ENCODE measurements at regions not wholly inside any gene's neighbourhood (a gene's known extent, or its start where the extent isn't known, plus 50 kb on each side); places are given as distances from the start of the nearest gene placed in this dataset.

DNA sequence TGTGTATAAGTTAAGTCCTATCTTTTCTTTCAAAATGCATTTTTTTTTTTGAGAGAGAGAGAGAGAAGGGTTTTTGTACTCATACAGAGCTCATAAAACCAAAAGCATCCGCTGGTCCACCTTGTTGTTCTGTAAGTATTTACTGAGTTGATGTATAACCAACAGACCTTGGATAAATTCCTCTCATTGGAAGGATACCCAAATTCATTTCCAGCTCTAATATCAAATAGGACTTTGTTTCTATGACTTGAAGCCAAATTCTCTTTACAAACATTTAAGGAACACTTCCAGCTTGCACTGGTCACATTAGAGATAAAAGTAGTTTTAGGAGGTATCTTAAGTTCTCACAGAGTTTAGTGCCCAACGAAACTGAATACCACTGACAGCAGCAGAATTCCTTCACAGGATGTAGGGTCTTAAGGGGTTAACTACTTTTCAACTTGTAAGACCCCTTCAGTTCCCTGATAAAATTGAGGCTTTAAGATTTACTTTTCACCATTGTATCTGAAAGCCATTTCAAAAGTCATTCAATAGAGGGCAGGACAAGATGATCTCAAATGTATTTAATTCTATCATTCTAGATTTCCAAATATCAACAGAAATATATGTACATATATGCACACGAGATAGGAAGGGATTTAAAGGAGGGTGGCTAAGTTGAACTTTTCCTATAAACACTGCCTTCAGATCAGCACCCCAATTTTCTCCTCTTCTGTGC is 1398.5 kb upstream of the CELF4 start:
- no peak for DNase-seq

DNA sequence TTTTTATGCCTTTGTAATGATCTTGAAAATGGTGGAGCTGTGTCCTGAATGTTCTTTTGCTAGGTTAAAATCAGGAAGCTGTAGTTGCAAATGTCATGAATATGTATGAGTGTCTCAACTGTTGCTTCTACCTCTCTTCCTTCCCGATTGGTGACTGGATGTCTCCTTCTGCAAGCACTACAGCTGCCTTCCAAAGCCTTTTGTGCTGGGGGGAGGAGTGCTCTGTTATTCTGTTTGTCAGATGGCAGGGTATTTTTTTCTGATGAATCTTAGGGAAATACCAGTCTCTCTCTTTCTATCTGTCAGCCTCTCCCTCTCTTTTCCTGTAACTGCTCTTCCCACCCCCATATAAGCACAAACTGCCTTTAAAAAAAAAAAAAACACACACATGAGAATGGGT is 1396.3 kb upstream of the CELF4 start:
- DNase-seq = no peak

DNA sequence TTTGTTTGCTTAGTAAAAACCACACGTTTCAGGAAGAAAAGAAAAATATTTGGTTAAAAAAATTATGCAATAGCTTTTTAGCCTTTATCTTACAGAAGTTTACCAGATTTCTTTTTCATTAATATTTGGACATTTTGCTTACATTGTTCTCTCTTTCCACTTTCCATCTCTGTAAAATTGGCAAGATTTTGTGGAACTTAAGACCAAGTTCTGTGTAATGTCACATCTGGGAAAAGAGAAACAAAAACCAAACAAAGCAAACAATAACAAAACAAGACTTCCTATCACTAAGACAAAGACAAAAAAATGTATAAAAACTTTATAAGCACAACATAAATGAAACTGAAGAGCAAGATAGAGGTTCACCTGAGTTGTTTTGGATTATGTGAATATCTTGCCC is 1392.1 kb upstream of the CELF4 start:
- no peak for DNase-seq

DNA sequence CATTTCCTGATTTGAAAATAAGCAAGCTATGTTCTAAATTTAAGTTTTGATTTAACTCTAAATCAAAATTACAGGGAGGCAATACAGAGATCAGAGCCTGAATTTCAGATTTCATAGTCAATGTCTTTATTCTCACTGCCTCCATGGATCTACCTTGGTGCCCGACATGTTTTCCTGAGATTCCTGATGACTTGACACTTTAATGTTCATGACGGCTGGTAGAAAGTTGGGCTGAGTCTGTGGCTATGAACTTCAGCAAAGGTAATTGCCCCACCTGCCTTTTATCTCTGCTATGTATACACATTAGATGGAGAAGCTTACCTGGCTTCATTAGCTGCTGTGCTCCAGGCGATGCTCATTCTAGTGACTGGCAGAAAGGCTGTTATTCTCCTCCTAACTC is 1390.5 kb upstream of the CELF4 start:
- DNase-seq = no peak

DNA sequence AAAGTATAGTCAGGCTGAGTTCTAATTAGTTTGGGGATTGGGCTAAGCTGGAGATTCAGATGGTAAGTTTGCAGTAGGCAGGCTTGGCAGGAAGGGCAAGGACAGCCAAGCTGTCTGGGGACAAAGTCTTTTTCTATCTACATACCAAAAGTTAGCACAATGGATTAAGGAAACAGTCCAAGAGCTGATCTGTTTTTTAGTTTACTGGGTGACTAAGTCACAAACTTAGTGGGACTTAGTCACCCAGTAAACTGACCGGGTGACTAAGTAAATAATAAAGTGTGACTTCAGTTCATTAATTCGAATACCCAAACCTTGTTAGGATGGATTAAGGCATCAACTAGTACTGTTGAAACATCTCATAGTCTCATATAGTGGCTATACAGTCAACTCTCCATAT is 1386.0 kb upstream of the CELF4 start:
- no peak for DNase-seq

DNA sequence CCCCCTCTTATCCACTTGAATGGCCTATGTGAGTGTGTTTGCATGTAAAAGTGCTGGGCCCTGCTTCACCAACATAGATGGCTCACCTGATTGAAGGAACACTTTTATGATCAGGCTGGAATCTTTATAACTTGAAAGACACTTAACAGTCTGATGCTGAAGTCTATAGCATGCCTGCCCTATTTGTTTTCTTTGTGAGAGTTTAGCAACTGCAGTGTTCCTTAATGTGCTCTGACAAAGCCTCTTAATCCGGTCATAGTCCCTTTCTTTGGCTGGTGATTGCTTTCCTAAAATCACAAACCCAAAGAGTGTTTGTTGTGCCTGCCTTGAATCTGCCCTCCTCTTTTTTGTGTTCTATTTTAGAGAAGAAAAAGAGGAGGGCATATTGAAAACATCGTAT is 1382.8 kb upstream of the CELF4 start:
- no peak for DNase-seq

DNA sequence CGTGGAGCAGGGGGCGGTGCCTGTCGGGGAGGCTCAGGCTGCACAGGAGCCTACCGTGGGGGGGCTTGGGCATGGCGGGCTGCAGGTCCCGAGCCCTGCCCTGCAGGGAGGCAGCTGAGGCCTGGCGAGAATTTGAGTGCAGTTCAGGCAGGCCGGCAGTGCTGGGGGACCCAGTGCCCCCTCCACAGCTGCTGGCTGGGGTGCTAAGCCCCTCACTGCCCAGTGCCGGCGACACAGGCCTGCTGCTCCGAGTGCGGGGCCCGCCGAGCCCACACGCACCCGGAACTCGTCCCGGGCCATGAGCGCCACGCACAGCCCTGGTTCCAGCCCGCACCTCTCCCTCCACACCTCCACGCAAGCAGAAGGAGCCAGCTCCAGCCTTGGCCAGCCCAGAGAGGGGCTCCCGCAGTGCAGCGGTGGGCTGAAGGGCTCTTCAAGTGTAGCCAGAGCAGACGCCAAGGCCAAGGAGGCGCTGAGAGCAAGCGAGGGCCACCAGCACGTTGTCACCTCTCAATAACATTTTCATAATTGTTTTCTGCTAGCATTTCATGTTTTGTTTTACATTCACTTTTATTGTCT is 1378.9 kb upstream of the CELF4 start:
- DNase-seq = no peak

DNA sequence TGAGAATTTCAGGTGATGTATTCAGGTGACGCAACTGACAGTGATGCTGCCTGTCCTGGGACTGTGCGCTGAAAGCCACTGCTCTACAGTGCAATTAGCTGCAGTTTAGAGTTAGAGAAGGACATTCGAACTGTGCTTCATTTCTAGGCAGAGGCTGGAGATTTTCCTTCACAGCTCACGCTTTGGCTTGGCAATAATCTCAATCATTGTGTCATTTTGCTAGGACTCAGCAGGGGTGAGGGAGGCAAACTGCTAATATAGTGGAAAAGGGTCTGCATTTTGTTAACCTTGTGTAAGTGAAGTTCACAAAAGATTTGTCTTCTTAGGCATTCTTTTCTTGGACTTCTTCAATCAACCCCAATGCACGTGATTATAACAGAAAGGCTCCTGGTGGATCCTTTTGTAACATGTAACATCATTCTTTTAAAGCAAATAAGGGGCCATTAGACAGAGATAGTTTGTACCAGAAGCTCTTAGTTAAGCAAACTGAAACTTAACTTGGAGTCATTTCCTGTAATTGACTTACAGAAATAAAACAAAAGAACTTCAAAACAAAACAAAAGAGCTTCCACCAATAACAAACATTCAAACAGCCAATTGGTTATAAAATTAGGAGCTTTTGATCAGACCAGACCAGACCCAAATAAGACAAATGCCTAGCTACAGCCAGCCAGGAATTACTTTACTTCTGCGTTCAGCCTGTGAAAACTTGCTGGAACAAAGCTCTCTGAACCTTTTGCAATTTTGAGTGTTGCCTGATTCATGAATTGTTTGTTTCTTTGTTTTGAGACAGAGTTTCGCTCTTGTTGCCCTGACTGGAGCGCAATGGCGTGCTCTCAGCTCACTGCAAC is 1376.3 kb upstream of the CELF4 start:
- no peak for DNase-seq

DNA sequence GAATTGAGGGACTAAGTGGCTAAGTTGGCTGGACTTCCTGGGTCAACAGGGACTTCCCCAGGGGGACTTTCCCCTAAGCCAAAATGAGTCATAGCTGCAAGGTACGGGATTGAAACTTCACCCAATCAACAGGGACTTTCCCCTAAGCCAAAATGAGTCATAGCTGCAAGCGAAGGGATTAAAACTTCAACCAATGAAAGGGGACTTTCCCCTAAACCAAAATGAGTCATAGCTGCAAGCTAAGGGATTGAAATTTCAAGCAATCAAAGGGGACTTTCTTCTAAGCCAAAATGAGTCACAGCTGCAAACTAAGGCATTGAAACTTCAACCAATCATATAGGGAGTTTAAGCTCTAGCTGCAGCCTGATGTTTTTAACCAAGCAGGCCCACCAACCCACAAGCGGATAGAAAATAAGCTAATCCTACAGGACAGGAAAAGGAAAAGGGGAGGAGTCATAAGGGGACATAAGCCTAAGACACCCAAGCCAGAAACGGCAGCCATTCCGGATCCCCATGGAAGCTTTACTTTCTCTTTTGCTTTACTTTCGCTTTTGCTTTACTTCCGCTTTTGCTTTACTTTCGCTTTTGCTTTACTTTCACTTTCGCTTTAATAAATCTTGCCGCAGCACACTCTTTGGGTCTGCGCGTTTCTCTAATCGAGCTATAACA is 1375.4 kb upstream of the CELF4 start:
- peak; percentile 24 for DNase-seq

DNA sequence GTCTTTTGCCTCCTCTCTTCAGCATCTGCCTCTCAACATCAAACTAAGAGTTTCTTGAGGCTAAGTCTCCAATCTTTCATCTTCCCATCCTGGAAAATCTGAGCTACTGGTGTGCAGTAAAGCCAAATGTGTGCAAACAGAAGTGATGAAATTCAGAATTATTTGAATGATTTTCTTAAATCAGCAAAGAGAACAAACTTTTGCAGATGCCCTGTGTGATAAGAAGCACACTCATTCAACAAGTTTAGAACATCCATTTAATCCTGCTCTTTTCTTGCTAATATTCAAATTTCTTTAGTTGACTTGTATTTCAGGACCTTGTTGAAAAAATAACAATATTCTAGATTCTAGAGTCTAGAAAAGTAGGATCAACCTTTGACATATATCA is 1374.9 kb upstream of the CELF4 start:
- no peak for DNase-seq

DNA sequence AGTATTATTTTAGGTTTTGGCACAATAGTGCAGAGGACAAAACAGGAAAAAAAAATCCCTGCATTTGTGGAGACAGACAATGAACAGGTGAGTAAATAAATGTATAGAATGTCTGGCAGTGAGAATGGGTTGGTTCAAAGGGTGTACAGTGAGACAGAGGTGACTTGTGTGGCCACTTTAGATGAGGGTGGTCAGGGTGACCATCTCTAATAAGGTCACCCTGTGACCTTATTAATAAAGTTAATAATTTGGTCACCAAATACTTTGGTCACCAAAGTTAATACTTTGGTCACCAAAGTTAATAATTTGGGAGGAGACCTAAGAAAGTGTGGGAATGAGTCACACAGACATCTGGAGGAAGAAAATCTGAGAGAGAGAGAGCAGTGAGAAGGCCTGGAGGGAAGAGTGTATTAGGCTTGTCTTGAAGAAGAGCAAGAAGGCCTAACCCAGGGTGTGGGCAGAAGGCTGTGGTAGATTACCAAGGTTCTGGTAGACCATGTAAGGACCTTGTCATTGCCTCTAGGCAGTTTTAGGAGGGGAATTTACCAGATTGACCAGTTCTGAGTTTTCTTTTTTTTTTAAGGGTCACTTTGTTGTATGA is 1368.4 kb upstream of the CELF4 start:
- no peak for DNase-seq

DNA sequence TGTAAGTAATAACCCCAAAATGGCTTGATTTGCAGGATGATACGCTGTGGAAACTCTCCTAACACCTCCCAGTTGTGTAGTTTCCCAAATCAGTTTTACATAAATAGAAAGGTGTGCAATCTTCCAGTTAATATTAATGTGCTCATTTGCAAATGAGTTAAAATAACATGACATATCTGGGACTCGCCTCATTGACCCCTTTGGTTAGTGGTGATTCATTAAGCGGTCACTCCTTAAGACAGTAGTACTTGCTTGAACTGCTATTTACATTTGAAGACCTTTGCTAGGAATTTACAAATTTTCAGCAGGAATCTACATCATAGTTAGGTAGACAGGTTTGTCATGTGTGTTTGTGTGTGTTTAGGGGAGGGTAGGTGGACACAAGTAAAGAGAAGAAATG is 1367.7 kb upstream of the CELF4 start:
- DNase-seq = no peak

DNA sequence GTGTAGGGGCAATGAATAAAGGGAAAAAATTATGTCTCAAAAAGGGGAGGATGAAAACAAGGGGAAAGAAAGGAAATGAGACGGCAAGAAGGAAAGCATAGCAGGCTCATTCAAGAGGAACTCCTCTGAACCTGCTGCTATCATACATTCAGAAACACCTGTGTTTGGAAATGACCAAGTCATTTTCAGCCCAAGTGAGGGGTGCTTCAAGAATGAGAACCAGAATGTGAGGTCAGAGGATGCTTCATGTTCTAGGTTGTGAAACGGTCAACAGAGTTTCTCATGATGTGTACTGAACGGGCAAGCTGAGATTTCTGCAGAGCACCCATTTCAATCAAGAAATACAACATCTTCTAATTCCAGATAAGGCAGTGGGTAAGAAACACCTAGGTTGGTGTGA is 1367.2 kb upstream of the CELF4 start:
- no peak for DNase-seq

DNA sequence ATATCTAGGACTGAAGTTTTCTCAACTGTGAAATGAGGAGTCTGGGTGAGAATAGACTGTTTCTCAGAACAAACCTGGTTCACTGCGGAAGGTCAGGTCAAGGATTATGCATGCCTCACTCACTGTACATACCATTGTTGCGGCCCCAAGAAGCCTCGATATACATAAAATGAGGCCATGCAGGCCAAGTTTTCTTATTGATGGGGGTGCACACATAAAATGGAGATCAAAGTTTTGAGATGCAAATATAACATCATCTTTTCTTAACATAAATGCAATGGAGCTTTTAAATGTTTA is 1366.1 kb upstream of the CELF4 start:
- DNase-seq = no peak

DNA sequence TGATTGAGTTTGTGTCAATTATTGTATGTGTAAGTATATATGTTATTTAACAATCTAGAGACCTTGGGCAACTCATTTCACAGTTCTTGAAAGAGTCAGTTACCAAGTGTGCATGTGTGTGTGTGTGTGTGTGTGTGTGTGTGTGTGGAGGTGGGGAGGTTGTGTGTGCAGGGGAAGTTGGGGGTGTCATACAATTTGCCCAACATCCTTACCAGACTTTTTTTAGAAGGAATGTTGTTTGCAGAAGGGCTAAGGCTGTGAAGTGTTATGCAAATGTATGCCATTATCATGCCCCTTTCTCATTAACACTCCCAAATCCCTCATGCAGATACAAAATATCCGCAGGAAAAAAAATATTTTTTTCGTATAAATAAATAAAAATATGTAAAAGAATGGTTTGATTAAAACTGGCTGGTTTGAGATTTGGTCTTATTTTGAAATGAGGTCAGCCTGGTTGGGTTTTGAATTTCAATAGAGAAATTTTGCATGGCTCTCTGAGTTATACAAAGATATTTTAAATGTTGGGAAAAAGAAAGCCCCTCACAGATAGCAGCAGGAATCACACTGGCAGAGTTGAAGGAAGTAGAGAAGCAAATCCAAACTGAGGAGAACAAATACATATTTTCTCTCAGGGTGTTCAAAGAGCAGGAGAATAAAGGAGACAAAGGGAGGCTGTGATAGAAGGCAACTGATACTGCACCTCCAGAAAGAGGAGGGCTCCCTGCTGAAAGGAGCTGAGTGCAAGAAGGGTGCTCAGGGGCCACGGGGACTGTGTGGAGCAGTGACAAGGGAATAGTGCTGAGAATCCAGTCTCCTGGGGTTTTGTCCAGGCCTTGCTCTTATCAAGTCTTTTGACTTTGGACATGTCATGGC is 1365.5 kb upstream of the CELF4 start:
- no peak for DNase-seq

DNA sequence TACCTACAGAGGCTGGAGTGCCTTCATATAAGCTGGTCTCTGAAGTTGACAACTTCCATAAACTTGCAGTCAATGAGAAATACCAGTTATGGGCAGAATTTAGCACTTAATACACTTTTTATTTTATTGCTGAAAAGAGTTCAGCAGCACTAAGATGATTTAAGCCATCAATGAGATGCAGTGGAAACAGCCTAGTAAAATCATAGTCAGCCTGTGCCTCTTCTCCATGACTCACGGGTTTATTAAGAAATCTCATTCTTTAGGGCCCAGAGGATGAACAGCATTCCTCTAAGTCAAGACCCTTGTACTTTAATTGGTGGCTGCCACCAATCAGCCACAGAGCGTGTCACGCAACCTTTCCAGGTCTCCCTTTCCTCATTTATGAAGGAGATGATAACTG is 1357.9 kb upstream of the CELF4 start:
- DNase-seq = no peak

DNA sequence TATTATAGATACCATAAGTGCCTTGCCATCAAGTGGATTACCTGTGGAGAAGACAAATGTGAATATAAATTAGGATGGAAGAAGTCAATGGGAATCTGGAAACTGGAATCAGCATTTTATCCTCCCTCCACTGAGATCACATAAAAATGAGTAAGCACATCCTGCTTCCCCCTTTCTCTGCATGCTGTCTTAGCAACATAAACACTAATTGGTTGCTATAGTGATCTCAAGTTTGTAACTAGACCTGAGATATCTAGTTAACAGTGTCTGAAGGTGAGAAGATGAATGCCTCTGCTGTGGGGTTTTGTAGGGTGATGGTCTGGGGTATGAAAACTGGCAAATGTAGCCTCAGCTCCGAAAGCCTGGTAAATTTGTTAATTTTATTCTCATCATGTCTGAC is 1357.5 kb upstream of the CELF4 start:
- DNase-seq = no peak

DNA sequence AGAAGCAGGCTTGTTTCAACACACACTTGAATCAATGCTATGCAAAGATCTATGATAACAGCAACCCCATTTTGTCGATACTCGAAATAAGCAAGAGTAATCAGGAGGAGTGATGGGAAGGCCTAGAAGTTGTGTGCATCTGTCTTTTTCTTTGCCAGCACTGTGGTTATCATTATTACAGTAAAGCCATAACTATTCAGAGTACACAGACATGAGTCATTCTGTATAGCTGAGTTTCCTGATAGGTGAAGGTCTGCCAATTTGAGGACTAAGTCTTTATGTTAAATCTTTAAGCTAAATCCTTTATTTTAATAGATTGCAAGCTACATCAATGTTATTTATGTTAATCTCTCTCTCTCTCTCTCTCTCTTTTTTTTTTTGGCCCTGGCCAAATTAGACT is 1344.4 kb upstream of the CELF4 start:
- DNase-seq = peak; percentile 29

DNA sequence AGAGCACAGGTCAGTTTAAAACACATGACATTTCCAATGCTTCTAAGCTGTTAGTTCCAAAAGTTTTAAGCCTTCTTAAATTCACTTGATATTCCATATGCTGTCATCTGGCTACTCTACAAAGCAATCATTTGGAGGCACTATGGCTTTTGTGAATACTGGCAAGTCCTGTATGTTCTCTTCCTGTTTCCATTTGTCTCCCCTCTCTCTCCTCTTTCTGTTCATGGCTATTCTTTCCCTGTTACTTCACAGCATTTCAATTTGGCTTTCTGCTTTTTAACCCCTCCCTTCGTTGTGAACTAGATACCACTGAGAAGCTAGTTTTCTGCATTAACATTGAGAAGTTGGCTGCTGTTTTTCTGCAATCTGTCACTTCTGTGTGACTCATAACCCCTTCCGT is 1337.2 kb upstream of the CELF4 start:
- DNase-seq = no peak

DNA sequence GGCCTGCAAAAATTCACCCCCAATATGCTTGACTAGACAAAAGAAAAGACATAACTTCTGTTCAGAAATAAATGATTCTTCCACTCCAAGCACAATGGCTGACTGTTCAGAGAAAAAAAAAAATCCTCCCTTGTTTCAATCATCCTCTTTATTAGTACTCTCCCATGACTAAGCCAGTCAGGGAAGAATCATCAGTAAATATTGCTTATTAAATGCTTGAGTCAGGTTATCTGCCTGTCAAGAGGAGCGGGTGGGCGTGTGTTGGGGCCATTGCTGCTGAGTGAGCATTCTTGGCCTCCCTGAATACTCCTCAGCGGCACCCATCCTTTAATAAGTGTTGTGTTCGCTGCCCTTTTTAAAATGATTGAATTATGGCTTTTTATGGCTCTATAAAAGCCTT is 1334.8 kb upstream of the CELF4 start:
- DNase-seq = no peak

DNA sequence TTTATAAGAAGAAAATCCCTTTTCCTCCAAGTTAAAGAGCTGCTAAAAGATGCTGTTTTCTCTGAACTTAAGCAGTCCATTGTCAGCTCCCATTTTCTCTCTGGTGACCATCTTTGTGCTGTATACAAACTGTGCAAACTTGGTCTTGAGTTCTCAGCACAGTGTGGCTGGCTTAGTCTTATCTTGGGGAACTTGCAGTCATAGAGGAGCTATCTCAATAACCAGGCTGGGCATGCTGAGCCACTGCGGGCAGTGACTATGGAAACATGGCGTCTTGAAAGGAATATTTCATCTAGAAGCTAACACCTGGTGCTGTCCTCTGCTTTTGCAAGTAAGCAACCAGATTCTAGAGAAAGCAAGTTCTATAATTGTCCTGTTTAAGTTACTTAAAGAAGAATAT is 1334.4 kb upstream of the CELF4 start:
- no peak for DNase-seq

DNA sequence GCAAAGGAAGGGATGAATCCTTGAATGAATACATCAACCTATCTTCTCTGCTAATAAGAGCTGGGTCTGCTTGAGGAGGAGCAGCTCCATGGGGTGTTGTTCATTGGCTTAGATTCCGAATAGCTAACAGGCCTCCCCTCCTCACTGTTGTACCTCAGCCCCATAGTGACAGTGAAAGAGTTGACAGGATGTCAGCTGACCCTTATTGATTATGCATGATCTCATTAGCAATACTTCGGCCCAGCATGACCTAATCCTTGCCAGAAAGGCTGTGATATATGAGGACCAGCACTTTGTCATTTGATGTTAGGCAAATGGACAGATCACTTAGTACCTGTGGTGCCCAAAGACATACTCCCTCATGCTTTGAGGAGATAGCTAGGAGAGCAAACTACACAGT is 1333.7 kb upstream of the CELF4 start:
- DNase-seq = no peak

DNA sequence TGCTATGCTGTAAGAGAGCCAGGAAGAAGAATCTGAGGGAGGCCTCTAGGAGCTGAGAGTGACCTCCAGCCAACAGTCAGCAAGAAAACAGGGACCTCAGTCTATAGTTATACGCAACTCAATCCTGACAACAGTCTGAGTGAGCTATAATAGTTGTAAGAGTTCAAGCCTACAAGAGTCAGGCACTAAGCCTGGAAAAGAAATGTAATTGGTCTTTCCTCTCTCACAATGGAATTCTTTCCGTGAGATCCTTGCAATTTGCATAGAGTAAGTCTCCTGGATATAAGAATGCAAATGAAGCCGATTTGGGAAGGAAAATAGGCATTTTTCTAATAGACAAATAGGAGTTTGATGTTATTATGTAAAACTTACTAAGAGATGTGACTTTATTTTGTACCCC is 1332.6 kb upstream of the CELF4 start:
- no peak for DNase-seq

Measured in fibroblast of upper back skin (primary cell).